IPS DF 6.9 (cell line): ENCODE measurements at regions not wholly inside any gene's neighbourhood (a gene's known extent, or its start where the extent isn't known, plus 50 kb on each side); places are given as distances from the start of the nearest gene placed in this dataset.
A peak's percentile ranks its signal among the peaks of the same experiment; 100 is the strongest.

ENCODE experiments used
- DNase-seq: peaks from one replicate; pipeline ENCODE4 v3.0.0-alpha.2; 2013; ENCODE audit warnings: low read depth, low spot score
- H3K27ac ChIP-seq: one replicate; pipeline ENCODE4 v1.5.1; 2013; ENCODE audit warnings: low read length, control low read depth
- H3K27me3 ChIP-seq: 2 replicates; pipeline ENCODE4 v1.6.1; 2013; ENCODE audit warnings: mild to moderate bottlenecking, low read length; ENCODE audit not compliant: control insufficient read depth, insufficient read depth
- H3K36me3 ChIP-seq: 2 replicates; pipeline ENCODE4 v1.6.1; 2013; ENCODE audit warnings: low read length; ENCODE audit not compliant: control insufficient read depth, insufficient read depth
- H3K4me1 ChIP-seq: 2 replicates; pipeline ENCODE4 v1.6.1; 2013; ENCODE audit warnings: low read length; ENCODE audit not compliant: control insufficient read depth, insufficient read depth
- H3K4me3 ChIP-seq: 2 replicates; pipeline ENCODE4 v1.5.1; 2013; ENCODE audit warnings: mild to moderate bottlenecking, low read length
- H3K9me3 ChIP-seq: 2 replicates; pipeline ENCODE4 v1.6.1; 2013; ENCODE audit warnings: low read length, inconsistent platforms; ENCODE audit not compliant: control insufficient read depth, insufficient read depth
- WGBS: extraction: QIAGEN DNeasy Blood & Tissue Kit; methylation state at CpG from one replicate; pipeline ENCODE4 v1.1.7; 2013; ENCODE audit warnings: mixed read lengths, missing lambda C conversion rate; ENCODE audit not compliant: insufficient read length, insufficient coverage; 5-methylcytosine and 5-hydroxymethylcytosine counted together

DNA sequence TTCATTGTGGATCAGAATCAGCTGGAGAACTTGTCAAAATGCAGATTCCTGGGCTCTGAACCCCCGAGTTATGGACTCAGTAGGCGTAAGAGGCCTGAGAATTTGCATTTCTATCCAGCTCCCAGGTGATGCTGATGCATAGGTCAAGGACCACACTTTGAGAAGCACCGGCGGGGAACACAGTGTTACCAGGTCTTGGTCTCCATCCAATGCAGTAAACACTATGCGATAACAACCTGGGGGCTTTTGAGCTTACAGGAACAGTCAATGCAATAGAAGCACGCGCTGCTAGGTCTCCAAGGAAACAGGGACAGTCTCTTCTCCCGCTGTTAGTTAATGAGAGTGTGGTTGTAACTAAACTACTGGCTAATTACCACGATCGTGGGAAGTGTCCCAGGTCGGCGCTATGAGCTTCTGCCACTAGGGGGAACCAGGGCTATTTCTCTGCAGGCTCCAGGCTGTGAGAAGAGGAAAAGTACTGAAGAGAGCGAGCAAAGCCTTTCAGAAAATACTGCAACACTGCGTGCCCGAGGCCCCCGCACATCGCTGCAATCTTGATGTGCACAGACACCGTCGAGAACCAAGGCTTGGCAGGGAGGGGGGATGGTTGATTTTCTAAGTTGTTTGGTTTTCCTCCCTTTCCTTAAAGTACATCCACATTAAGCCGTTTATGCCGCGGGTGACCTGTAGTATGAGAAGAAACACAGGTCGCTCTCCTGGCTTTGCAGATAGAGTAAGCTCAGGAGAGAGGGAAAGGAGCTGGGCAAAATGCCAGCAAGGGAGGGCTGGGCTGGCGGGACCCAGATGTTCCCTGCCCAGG, 52.0 kb upstream of the KCNA1 start:
- Histone ChIP-seq H3K36me3 (no peaks in the 10 kb centered on the region), H3K9me3 (no peaks in the 10 kb centered on the region), H3K4me1 (peaks cover 8% of the 10 kb centered on the region; the same call in 1 of the 2 replicates), H3K27ac (no peak overlapping the region), H3K4me3 (no peak overlapping the region), H3K27me3 (peaks cover 2% of the 10 kb centered on the region; the same call in 1 of the 2 replicates)
- WGBS: no CpG with 5 or more reads among the region's 24 CpGs
- DNase-seq: peak; percentile 60

DNA sequence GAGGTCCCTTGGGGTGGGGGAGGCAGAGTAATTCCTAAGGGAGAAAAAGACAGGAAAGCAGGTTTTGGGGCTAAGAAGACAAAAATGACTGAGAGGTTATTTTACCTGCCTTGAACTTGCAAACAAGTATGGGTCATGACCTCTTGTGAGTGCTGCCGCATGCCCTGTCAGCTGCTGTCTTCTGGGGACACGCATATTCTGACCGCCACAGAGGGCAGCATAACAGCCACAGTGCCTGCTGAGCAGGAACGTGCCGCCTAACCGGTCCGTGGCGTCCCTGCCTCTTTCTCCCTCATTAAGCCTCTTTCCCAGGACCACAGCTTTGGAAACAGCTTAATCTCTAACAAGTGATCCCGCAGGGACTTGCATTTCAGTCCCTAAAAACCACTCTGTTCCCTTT, 51.3 kb upstream of the KCNA1 start:
- Histone ChIP-seq H3K4me3 (no peak overlapping the region), H3K4me1 (peaks cover 8% of the 10 kb centered on the region; the same call in 1 of the 2 replicates), H3K9me3 (no peaks in the 10 kb centered on the region), H3K36me3 (no peaks in the 10 kb centered on the region), H3K27me3 (peaks cover 2% of the 10 kb centered on the region; the same call in 1 of the 2 replicates), H3K27ac (no peak overlapping the region)
- DNase-seq: no peak
- WGBS: no CpG with 5 or more reads among the region's 9 CpGs

DNA sequence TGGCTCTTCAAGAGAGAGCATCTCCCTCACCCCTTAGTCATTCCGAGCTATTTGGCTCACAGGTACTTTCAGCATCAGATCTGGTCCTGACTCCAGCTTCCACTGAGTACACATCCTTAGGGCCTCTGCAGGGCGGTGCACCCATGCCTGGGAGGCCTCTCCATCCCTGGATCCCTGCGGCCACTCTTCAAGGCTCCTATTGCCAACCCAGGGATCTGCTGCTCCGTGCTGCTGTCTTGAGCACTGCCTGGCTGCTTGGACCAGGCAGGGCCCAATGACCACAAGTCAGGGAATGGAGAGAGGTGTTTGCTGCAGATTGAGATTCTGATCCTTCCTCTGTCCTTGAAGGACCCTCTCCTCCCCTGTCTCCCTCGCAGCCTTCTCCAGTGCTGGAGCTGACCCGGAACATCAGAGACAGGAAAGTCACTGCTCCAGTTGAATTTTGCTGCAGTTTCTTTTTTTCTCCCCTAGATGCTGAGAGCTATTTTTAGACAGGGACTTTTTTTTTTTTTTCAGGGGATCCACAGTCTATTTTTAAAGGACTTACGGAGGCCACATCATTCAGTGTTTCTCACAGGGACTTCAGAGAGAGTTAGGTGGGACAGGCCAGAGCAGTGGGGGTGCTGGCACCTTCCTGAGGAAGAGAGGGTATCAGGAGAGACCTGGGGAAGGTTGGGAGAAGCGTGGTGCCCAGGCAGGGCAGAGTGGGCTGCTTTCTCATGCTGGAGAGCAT, 50.1 kb upstream of the KCNA1 start:
- Histone ChIP-seq H3K4me1 (peaks cover 8% of the 10 kb centered on the region; the same call in 1 of the 2 replicates), H3K27me3 (peaks cover 2% of the 10 kb centered on the region; the same call in 1 of the 2 replicates), H3K36me3 (no peaks in the 10 kb centered on the region), H3K4me3 (no peak overlapping the region; the same call in 1 of the 2 replicates), H3K9me3 (no peaks in the 10 kb centered on the region), H3K27ac (no peak overlapping the region)
- WGBS: no CpG with 5 or more reads among the region's 8 CpGs
- DNase-seq: no peak
